ENCODE measurements at regions not wholly inside any gene's neighbourhood (a gene's known extent, or its start where the extent isn't known, plus 50 kb on each side); places are given as distances from the start of the nearest gene placed in this dataset.

DNA sequence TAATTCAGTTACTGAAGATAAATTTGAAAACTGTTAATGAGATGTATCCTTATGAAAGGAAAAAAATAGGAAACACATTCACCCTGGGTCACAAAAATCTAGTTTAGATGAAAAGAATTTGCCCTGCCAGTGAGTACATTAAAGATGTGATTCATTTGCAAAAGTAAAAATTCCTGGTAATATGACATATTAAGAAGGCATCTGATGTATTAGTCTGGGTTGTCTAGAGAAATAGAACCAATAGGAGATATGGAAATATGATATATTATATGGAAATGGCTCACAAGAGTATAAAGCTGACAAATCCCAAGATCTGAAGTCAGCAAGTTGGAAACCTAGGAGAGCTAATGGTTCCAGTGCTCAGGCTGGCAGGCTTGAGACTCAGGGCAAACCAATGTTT lies 153.8 kb downstream of the MRPL39 start:
- H3K36me3 ChIP-seq (ENCODE audit: control insufficient read depth in 4 of 4, insufficient read depth in 3 of 4, low read depth in 1 of 4, low read length in 3 of 4): no peaks in the 10 kb centered on the region
- no peak overlapping the region for H3K4me3 ChIP-seq (ENCODE audit: low read depth in 1 of 3, low read length in 3 of 3)
- peaks cover 1 to 6% (median 4%) of the 10 kb centered on the region in 4 donors for H3K4me1 ChIP-seq (ENCODE audit: control insufficient read depth in 4 of 4, insufficient read depth in 4 of 4, low read length in 3 of 4)
- H3K27me3 ChIP-seq (ENCODE audit: control insufficient read depth in 4 of 4, insufficient read depth in 4 of 4, low read length in 3 of 4): no peaks in the 10 kb centered on the region
- TF ChIP-seq ZBTB33 (IDR thresholded peaks at IDR 0.05) (no peak), SP1 (IDR thresholded peaks at IDR 0.05) (no peak), CTCF (IDR thresholded peaks at IDR 0.05; ENCODE audit: low read depth, low read length, missing input control) (no peak), HNF4A (conservative IDR thresholded peaks at IDR 0.05) (no peak), FOXA1 (IDR thresholded peaks at IDR 0.05) (no peak), GABPA (IDR thresholded peaks at IDR 0.05 in 1 of 2, conservative IDR thresholded peaks at IDR 0.05 in 1 of 2) (no peak), TAF1 (conservative IDR thresholded peaks at IDR 0.05) (no peak)
- TF ChIP-seq, protein P1, sequence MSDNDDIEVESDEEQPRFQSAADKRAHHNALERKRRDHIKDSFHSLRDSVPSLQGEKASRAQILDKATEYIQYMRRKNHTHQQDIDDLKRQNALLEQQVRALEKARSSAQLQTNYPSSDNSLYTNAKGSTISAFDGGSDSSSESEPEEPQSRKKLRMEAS (IDR thresholded peaks at IDR 0.05): no peak
- TF ChIP-seq, protein P2, sequence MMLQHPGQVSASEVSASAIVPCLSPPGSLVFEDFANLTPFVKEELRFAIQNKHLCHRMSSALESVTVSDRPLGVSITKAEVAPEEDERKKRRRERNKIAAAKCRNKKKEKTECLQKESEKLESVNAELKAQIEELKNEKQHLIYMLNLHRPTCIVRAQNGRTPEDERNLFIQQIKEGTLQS (IDR thresholded peaks at IDR 0.05): no peak
- H3K9ac ChIP-seq (ENCODE audit: low read depth in 1 of 2, low read length in 2 of 2): no peak overlapping the region
- DNase-seq (ENCODE audit: low spot score): no peak
- H3K27ac ChIP-seq (ENCODE audit: low read depth in 1 of 2, low read length in 2 of 2): no peak overlapping the region
- H3K9me3 ChIP-seq (ENCODE audit: control insufficient read depth in 4 of 4, low read length in 3 of 4): no peaks in the 10 kb centered on the region

- TF ChIP-seq ZBTB33 (IDR thresholded peaks at IDR 0.05) (no peak), CTCF (IDR thresholded peaks at IDR 0.05; ENCODE audit: low read depth, low read length, missing input control) (no peak), RAD21 (IDR thresholded peaks at IDR 0.05) (no peak), HNF4G (IDR thresholded peaks at IDR 0.05) (no peak)
- TF ChIP-seq, protein P2 (IDR thresholded peaks at IDR 0.05): no peak
- no peaks in the 10 kb centered on the region for H3K9me3 ChIP-seq (ENCODE audit: control insufficient read depth in 4 of 4, low read length in 3 of 4)
- no peak overlapping the region for H3K4me3 ChIP-seq (ENCODE audit: low read depth in 1 of 3, low read length in 3 of 3)
- no peak overlapping the region for H3K27ac ChIP-seq (ENCODE audit: low read depth in 1 of 2, low read length in 2 of 2)
- WGBS: 83% methylated on average over 3 of the region's 3 CpGs
- H3K4me1 ChIP-seq (ENCODE audit: control insufficient read depth in 4 of 4, insufficient read depth in 4 of 4, low read length in 3 of 4): no peaks in the 10 kb centered on the region
- DNase-seq (ENCODE audit: low spot score): no peak
- peaks cover 0 to 3% (median 0%) of the 10 kb centered on the region in 4 donors for H3K27me3 ChIP-seq (ENCODE audit: control insufficient read depth in 4 of 4, insufficient read depth in 4 of 4, low read length in 3 of 4)
- no peak overlapping the region for H3K9ac ChIP-seq (ENCODE audit: low read depth in 1 of 2, low read length in 2 of 2)
- no peaks in the 10 kb centered on the region for H3K36me3 ChIP-seq (ENCODE audit: control insufficient read depth in 4 of 4, insufficient read depth in 3 of 4, low read depth in 1 of 4, low read length in 3 of 4)
Observed at GRCh38 chr21:25449950-25450349, 157.3 kb downstream of the MRPL39 start.
